ENCODE measurements at regions not wholly inside any gene's neighbourhood (a gene's known extent, or its start where the extent isn't known, plus 50 kb on each side); places are given as distances from the start of the nearest gene placed in this dataset.

DNA sequence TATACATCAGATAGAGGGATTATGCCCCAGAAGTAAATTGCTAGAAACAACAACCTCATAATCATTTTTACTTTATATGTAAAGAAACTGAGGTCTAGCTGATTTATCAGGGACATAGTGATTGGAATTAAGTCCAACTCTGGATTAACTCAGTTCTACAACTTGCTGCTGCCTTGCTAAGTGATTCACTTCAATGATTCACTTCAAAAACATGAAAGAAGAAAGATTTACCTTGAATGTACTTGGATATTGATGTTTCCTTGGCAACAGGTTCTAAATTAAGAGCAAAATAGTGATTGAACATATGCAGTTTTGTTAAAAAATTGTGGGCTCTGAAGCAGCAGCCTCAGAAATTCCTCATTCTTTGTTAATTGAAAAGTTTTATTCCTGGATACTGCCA lies 99.8 kb upstream of the H2AZ1 start:
- ATAC-seq: no peak
- Mint-ChIP-seq H3K36me3 (no peaks in the 10 kb centered on the region), H3K4me3 (no peak overlapping the region), H3K27ac (no peak overlapping the region), H3K4me1 (no peaks in the 10 kb centered on the region), H3K9me3 (no peaks in the 10 kb centered on the region), H3K27me3 (ENCODE audit: low read depth in 2 of 2) (peaks cover 8 to 41% of the 10 kb centered on the region in 2 donors)
- H3K27ac ChIP-seq (ENCODE audit: low read length): no peak overlapping the region
- no peak overlapping the region for H3K4me3 ChIP-seq (ENCODE audit: low read length)
- TF ChIP-seq CTCF (IDR thresholded peaks at IDR 0.05): no peak
- no peaks in the 10 kb centered on the region for H3K9me3 ChIP-seq (ENCODE audit: control insufficient read depth, insufficient read depth, low read length)
- DNase-seq: no peak
- no peaks in the 10 kb centered on the region for H3K36me3 ChIP-seq (ENCODE audit: control insufficient read depth, insufficient read depth, low read length)
- no peaks in the 10 kb centered on the region for H3K4me1 ChIP-seq (ENCODE audit: control insufficient read depth, insufficient read depth, low read length)
- intact Hi-C loops (cut with micrococcal nuclease): no loop called here
- H3K27me3 ChIP-seq (ENCODE audit: control insufficient read depth, insufficient read depth, low read length): peaks cover 2% of the 10 kb centered on the region

DNA sequence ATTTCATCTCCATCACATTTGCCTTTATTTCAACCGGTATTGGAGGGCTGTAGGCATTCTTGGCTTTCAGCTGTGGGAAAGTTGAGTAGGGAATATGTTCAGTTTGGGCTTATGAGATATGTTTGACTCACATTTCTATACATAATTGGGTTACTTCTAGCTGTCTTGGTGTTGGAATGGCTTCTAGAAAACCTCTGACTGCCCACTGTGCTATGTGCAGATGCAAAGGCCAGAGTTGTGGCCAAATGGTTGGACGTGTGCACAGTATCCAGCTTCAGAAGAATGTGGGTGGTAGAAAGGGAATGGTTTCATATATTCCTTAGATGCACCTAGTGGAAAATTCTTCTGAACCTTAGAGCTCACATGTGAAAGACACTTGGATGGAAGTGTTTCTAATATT lies 92.6 kb upstream of the H2AZ1 start:
- no peaks in the 10 kb centered on the region for H3K36me3 Mint-ChIP-seq
- H3K4me3 Mint-ChIP-seq: no peak overlapping the region
- no peak overlapping the region for H3K27ac ChIP-seq (ENCODE audit: low read length)
- no peaks in the 10 kb centered on the region for H3K36me3 ChIP-seq (ENCODE audit: control insufficient read depth, insufficient read depth, low read length)
- H3K4me1 ChIP-seq (ENCODE audit: control insufficient read depth, insufficient read depth, low read length): no peaks in the 10 kb centered on the region
- H3K27ac Mint-ChIP-seq: no peak overlapping the region
- ATAC-seq (no peak), DNase-seq (no peak)
- intact Hi-C loops (cut with micrococcal nuclease): no loop called here
- no peaks in the 10 kb centered on the region for H3K27me3 ChIP-seq (ENCODE audit: control insufficient read depth, insufficient read depth, low read length)
- H3K4me1 Mint-ChIP-seq: no peaks in the 10 kb centered on the region
- 88% methylated on average over 1 of the region's 2 CpGs for WGBS (ENCODE audit: insufficient coverage)
- no peaks in the 10 kb centered on the region for H3K9me3 Mint-ChIP-seq
- no peak for TF ChIP-seq CTCF (IDR thresholded peaks at IDR 0.05)
- H3K9me3 ChIP-seq (ENCODE audit: control insufficient read depth, insufficient read depth, low read length): no peaks in the 10 kb centered on the region
- H3K27me3 Mint-ChIP-seq (ENCODE audit: low read depth in 2 of 2): peaks cover 0 to 3% of the 10 kb centered on the region in 2 donors
- H3K4me3 ChIP-seq (ENCODE audit: low read length): no peak overlapping the region

GRCh38 chr4:100042235-100042634 lies 92.2 kb upstream of the H2AZ1 start:
- no peak overlapping the region for H3K4me3 ChIP-seq (ENCODE audit: low read length)
- ATAC-seq: no peak
- no peaks in the 10 kb centered on the region for H3K4me1 ChIP-seq (ENCODE audit: control insufficient read depth, insufficient read depth, low read length)
- H3K9me3 ChIP-seq (ENCODE audit: control insufficient read depth, insufficient read depth, low read length): no peaks in the 10 kb centered on the region
- no peaks in the 10 kb centered on the region for H3K9me3 Mint-ChIP-seq
- intact Hi-C loops (cut with micrococcal nuclease): no loop called here
- H3K36me3 ChIP-seq (ENCODE audit: control insufficient read depth, insufficient read depth, low read length): no peaks in the 10 kb centered on the region
- no peak for TF ChIP-seq CTCF (IDR thresholded peaks at IDR 0.05)
- DNase-seq: no peak
- no peaks in the 10 kb centered on the region for H3K27me3 ChIP-seq (ENCODE audit: control insufficient read depth, insufficient read depth, low read length)
- H3K27ac Mint-ChIP-seq: no peak overlapping the region
- peaks cover 0 to 3% of the 10 kb centered on the region in 2 donors for H3K27me3 Mint-ChIP-seq (ENCODE audit: low read depth in 2 of 2)
- H3K27ac ChIP-seq (ENCODE audit: low read length): no peak overlapping the region
- no peaks in the 10 kb centered on the region for H3K36me3 Mint-ChIP-seq
- 85% methylated on average over 1 of the region's 2 CpGs for WGBS (ENCODE audit: insufficient coverage)
- no peak overlapping the region for H3K4me3 Mint-ChIP-seq
- no peaks in the 10 kb centered on the region for H3K4me1 Mint-ChIP-seq

- TF ChIP-seq CTCF (IDR thresholded peaks at IDR 0.05): no peak
- no peaks in the 10 kb centered on the region for H3K9me3 ChIP-seq (ENCODE audit: control insufficient read depth, insufficient read depth, low read length)
- H3K27ac Mint-ChIP-seq: no peak overlapping the region
- no peaks in the 10 kb centered on the region for H3K4me1 ChIP-seq (ENCODE audit: control insufficient read depth, insufficient read depth, low read length)
- no peak overlapping the region for H3K4me3 Mint-ChIP-seq
- no peaks in the 10 kb centered on the region for H3K27me3 ChIP-seq (ENCODE audit: control insufficient read depth, insufficient read depth, low read length)
- H3K9me3 Mint-ChIP-seq: no peaks in the 10 kb centered on the region
- DNase-seq: no peak
- WGBS (ENCODE audit: insufficient coverage): 95% methylated on average over 4 of the region's 4 CpGs
- no peak for ATAC-seq
- H3K36me3 ChIP-seq (ENCODE audit: control insufficient read depth, insufficient read depth, low read length): no peaks in the 10 kb centered on the region
- no peak overlapping the region for H3K27ac ChIP-seq (ENCODE audit: low read length)
- H3K4me1 Mint-ChIP-seq: no peaks in the 10 kb centered on the region
- H3K4me3 ChIP-seq (ENCODE audit: low read length): no peak overlapping the region
- H3K27me3 Mint-ChIP-seq (ENCODE audit: low read depth in 2 of 2): peaks cover 1 to 3% of the 10 kb centered on the region in 2 donors
- no peaks in the 10 kb centered on the region for H3K36me3 Mint-ChIP-seq
- intact Hi-C loops (cut with micrococcal nuclease): no loop called here
These were observed 91.6 kb upstream of the H2AZ1 start for GRCh38 chr4:100041646-100042045.
